H1 (cell line): ENCODE measurements at regions not wholly inside any gene's neighbourhood (a gene's known extent, or its start where the extent isn't known, plus 50 kb on each side); places are given as distances from the start of the nearest gene placed in this dataset.

Experiments
- CTCF ChIA-PET: fragments of 300-600 bp; sonication (Branson Sonifier 250); formaldehyde crosslinking; loops from one replicate; lab custom pipeline; 2021; ENCODE audit not compliant: partially characterized antibody; lab: Charles Lee
- POLR2A ChIA-PET: fragments of 300-600 bp; sonication (Branson Sonifier 250); formaldehyde crosslinking; loops from one replicate; lab custom pipeline; 2021; ENCODE audit warnings: inconsistent platforms; ENCODE audit not compliant: partially characterized antibody; lab: Charles Lee
- DNase-seq, 2 experiments: peaks; one replicate each; pipeline versions ENCODE4 v3.0.0 to v3.0.0-alpha.2; 2010 to 2022; ENCODE audit warnings: low spot score in 2 of 2, low read depth in 1 of 2, mixed read lengths in 1 of 2
- FAIRE-seq: peaks from 2 replicates; lab custom pipeline; 2011; peaks lifted over from hg19 to GRCh38; lab: Jason Lieb, UNC
- H2AFZ ChIP-seq: 2 replicates; pipeline ENCODE4 v1.8.1; 2012; ENCODE audit warnings: low read length, inconsistent platforms
- H2AK5ac ChIP-seq: 2 replicates; pipeline ENCODE4 v1.6.1; 2013; ENCODE audit warnings: low read depth, low read length
- H2BK120ac ChIP-seq: replicated peaks from 2 replicates; pipeline ENCODE3; 2013; ENCODE audit warnings: low read depth, low read length, inconsistent platforms
- H2BK12ac ChIP-seq: 2 replicates; pipeline ENCODE4 v1.6.1; 2013; ENCODE audit warnings: low read depth, low read length
- H2BK15ac ChIP-seq: 2 replicates; pipeline ENCODE4 v1.6.1; 2013; ENCODE audit warnings: low read length
- H2BK20ac ChIP-seq: 2 replicates; pipeline ENCODE4 v1.6.1; 2013; ENCODE audit warnings: low read length
- H2BK5ac ChIP-seq: 2 replicates; pipeline ENCODE4 v1.6.1; 2013; ENCODE audit warnings: low read depth, low read length
- H3K14ac ChIP-seq: 2 replicates; pipeline ENCODE4 v1.6.1; 2013; ENCODE audit warnings: inconsistent platforms; ENCODE audit not compliant: insufficient read length
- H3K18ac ChIP-seq: 2 replicates; pipeline ENCODE4 v1.6.1; 2013; ENCODE audit warnings: low read length; ENCODE audit errors: extremely low read depth
- H3K23ac ChIP-seq: 2 replicates; pipeline ENCODE4 v1.6.1; 2013; ENCODE audit warnings: inconsistent platforms; ENCODE audit not compliant: insufficient read length
- H3K23me2 ChIP-seq: 2 replicates; pipeline ENCODE4 v1.6.1; 2013; ENCODE audit warnings: low read depth, low read length
- H3K27ac ChIP-seq: 2 replicates; pipeline ENCODE4 v1.6.1; 2011; ENCODE audit warnings: low read depth, low read length, inconsistent platforms
- H3K27me3 ChIP-seq, 4 experiments: replicated peaks in 1 of 4; 1 replicate in 1 of 4; 2 replicates in 3 of 4; pipeline versions ENCODE4 v1.6.1 to v1.8.1; 2011 to 2013; ENCODE audit warnings: low read length in 3 of 4, mild to moderate bottlenecking in 3 of 4, inconsistent platforms in 2 of 4, mixed read lengths in 2 of 4, moderate library complexity in 1 of 4; ENCODE audit not compliant: control insufficient read depth in 3 of 4, insufficient read depth in 3 of 4; ENCODE audit errors: extremely low read depth in 1 of 4
- H3K36me3 ChIP-seq, 4 experiments: 2 replicates each; pipeline versions ENCODE4 v1.6.1 to v1.8.1; 2011 to 2013; ENCODE audit warnings: mild to moderate bottlenecking in 4 of 4, low read length in 3 of 4, moderate library complexity in 2 of 4, control low read depth in 1 of 4, inconsistent platforms in 1 of 4; ENCODE audit not compliant: insufficient read depth in 4 of 4, control insufficient read depth in 2 of 4
- H3K4ac ChIP-seq: replicated peaks from 2 replicates; pipeline ENCODE3; 2013; ENCODE audit warnings: low read length, low read depth, mixed read lengths, inconsistent platforms; ENCODE audit not compliant: insufficient read length
- H3K4me1 ChIP-seq, 4 experiments: replicated peaks in 1 of 4; 1 replicate in 1 of 4; 2 replicates in 3 of 4; pipeline versions ENCODE4 v1.6.1 to v1.8.1; 2011 to 2013; ENCODE audit warnings: low read length in 3 of 4, inconsistent platforms in 2 of 4, mixed read lengths in 1 of 4; ENCODE audit not compliant: insufficient read depth in 4 of 4, control insufficient read depth in 3 of 4
- H3K4me2 ChIP-seq, 2 experiments: 2 replicates each; pipeline versions ENCODE4 v1.6.1 to v1.8.1; 2011 to 2013; ENCODE audit warnings: low read depth in 2 of 2, low read length in 2 of 2, control low read depth in 1 of 2, inconsistent platforms in 1 of 2, mild to moderate bottlenecking in 1 of 2; ENCODE audit not compliant: insufficient read depth in 1 of 2
- H3K4me3 ChIP-seq, 4 experiments: fragments of 200-600, 300-600 bp in 1 of 4; sonication (generic), shearing (Covaris generic), sonication (Bioruptor Twin) in 1 of 4; 2 replicates each; pipeline versions ENCODE4 v1.5.1 to v1.8.1; 2011 to 2016; ENCODE audit warnings: low read length in 4 of 4, low read depth in 3 of 4, control low read depth in 2 of 4, inconsistent platforms in 2 of 4, mild to moderate bottlenecking in 2 of 4, mixed read lengths in 1 of 4, moderate library complexity in 1 of 4; ENCODE audit not compliant: insufficient read depth in 2 of 4; ENCODE audit errors: extremely low read depth in 1 of 4
- H3K56ac ChIP-seq: replicated peaks from 2 replicates; pipeline ENCODE3; 2013; ENCODE audit warnings: low read depth, mild to moderate bottlenecking, mixed read lengths, low read length, inconsistent platforms; ENCODE audit not compliant: insufficient read length
- H3K79me1 ChIP-seq: 2 replicates; pipeline ENCODE4 v1.6.1; 2013; ENCODE audit warnings: low read depth, low read length, control low read depth
- H3K79me2 ChIP-seq, 2 experiments: 2 replicates each; pipeline versions ENCODE4 v1.6.1 to v1.8.1; 2012 to 2013; ENCODE audit warnings: low read length in 2 of 2, mild to moderate bottlenecking in 2 of 2, inconsistent platforms in 1 of 2; ENCODE audit not compliant: insufficient read depth in 2 of 2, control insufficient read depth in 1 of 2
- H3K9ac ChIP-seq, 4 experiments: replicated peaks in 1 of 4; 1 replicate in 1 of 4; 2 replicates in 3 of 4; pipeline versions ENCODE4 v1.6.1 to v1.8.1; 2011 to 2013; ENCODE audit warnings: low read depth in 3 of 4, low read length in 3 of 4, control low read depth in 2 of 4, mild to moderate bottlenecking in 2 of 4, moderate library complexity in 2 of 4, inconsistent platforms in 1 of 4; ENCODE audit errors: extremely low read depth in 1 of 4
- H3K9me3 ChIP-seq, 2 experiments: 2 replicates each; pipeline versions ENCODE4 v1.6.1 to v1.8.1; 2012 to 2013; ENCODE audit warnings: mild to moderate bottlenecking in 2 of 2, moderate library complexity in 2 of 2, control low read depth in 1 of 2, inconsistent platforms in 1 of 2, low read depth in 1 of 2, low read length in 1 of 2, mixed read lengths in 1 of 2; ENCODE audit not compliant: insufficient read depth in 2 of 2
- H4K20me1 ChIP-seq, 2 experiments: replicated peaks in 1 of 2; 2 replicates each; pipeline versions ENCODE3 to v1.8.1; 2011 to 2013; ENCODE audit warnings: inconsistent platforms in 2 of 2, low read length in 2 of 2, mild to moderate bottlenecking in 1 of 2; ENCODE audit not compliant: insufficient read depth in 2 of 2, control insufficient read depth in 1 of 2
- H4K5ac ChIP-seq: 2 replicates; pipeline ENCODE4 v1.6.1; 2013; ENCODE audit warnings: low read length, low read depth, mixed read lengths, inconsistent platforms; ENCODE audit not compliant: insufficient read length
- H4K8ac ChIP-seq: 2 replicates; pipeline ENCODE4 v1.8.0; 2013; ENCODE audit warnings: mild to moderate bottlenecking, moderate library complexity, low read length, inconsistent platforms; ENCODE audit not compliant: insufficient read depth; ENCODE audit errors: extremely low read depth
- H4K91ac ChIP-seq: replicated peaks from 2 replicates; pipeline ENCODE3; 2013; ENCODE audit warnings: low read length, mixed read lengths, inconsistent platforms; ENCODE audit not compliant: insufficient read length
- CHD1 ChIP-seq: IDR thresholded peaks from 2 replicates; pipeline ENCODE4 v1.6.1; 2012; ENCODE audit warnings: low read depth, low read length, improper control_type of control experiment
- POLR2A ChIP-seq, 2 experiments: IDR thresholded peaks; 1 replicate in 1 of 2; 2 replicates in 1 of 2; pipeline ENCODE4 v1.6.1; 2011; ENCODE audit warnings: low read depth in 2 of 2, low read length in 2 of 2, mild to moderate bottlenecking in 2 of 2; ENCODE audit errors: control extremely low read depth in 1 of 2
- RFX5 ChIP-seq: IDR thresholded peaks from 2 replicates; pipeline ENCODE4 v1.6.1; 2011; ENCODE audit warnings: low read depth, low read length, improper control_type of control experiment, borderline replicate concordance
- RNF2 ChIP-seq: fragments of 200-900, 300-1000 bp; sonication (generic); IDR thresholded peaks from 2 replicates; pipeline ENCODE4 v1.7.1; 2016; ENCODE audit warnings: borderline replicate concordance, low read depth, mild to moderate bottlenecking, antibody characterized with exemption, low read length; ENCODE audit not compliant: poor library complexity, severe bottlenecking; ENCODE audit errors: missing control alignments
- WGBS, 2 experiments: shearing (Covaris generic) in 1 of 2; methylation state at CpG; one replicate each; pipeline versions ENCODE4 v1.1.6 to v1.1.7; 2013 to 2015; ENCODE audit warnings: low lambda C conversion rate in 2 of 2, mixed read lengths in 2 of 2, inconsistent platforms in 1 of 2, low coverage in 1 of 2, missing lambda C conversion rate in 1 of 2; ENCODE audit not compliant: insufficient replicate concordance in 2 of 2, insufficient coverage in 1 of 2, insufficient read length in 1 of 2; ENCODE audit errors: extremely low coverage in 1 of 2, missing lambda C conversion rate in 1 of 2; 5-methylcytosine and 5-hydroxymethylcytosine counted together

DNA sequence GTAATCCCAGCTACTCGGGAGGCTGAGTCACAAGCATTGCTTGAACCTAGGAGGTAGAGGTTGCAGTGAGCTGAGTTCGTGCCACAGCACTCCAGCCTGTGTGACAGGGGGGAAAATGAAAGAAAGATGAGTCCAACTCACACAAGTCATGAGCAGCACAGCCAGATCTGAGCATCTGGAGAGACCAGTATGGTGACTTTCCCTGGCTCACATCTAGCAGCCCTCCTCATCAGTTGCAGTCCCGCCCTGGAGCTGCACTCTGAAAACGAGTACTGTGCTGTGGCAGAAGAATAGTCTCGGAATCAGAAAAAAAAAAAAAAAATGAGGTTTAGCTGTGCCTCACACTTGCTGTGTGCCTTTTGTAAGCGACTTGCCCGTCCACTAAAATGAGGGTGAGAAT lies 74.4 kb upstream of the TRIB2 start:
- H2BK120ac ChIP-seq: no peak overlapping the region
- H3K18ac ChIP-seq: no peak overlapping the region
- 96% methylated on average over 7 of the region's 7 CpGs; no CpG with 5 or more reads in 1 of the 2 experiments for WGBS, 2 experiments
- H3K4me1 ChIP-seq: no peaks in the 10 kb centered on the region
- no peak overlapping the region for H2BK20ac ChIP-seq
- DNase-seq (no peak), FAIRE-seq (no peak)
- no peak overlapping the region for H3K23ac ChIP-seq
- ChIA-PET POLR2A (no interaction called here), CTCF (interaction anchor here (0.6 to 1.8 kb wide), 3 partner anchors 15 to 1629 kb away, joined by 3 to 4 read pairs (median 3); no protein-coding TSS in a partner anchor)
- H2BK5ac ChIP-seq: no peak overlapping the region
- H2BK15ac ChIP-seq: no peak overlapping the region
- no peak for TF ChIP-seq RFX5
- no peak for TF ChIP-seq RNF2
- no peak for TF ChIP-seq CHD1
- TF ChIP-seq POLR2A (IDR thresholded peaks at IDR 0.05; ENCODE audit: control extremely low read depth in 1 of 2, low read depth in 2 of 2, low read length in 2 of 2): no peak
- H3K79me1 ChIP-seq: no peaks in the 10 kb centered on the region
- H4K5ac ChIP-seq: no peak overlapping the region
- H3K23me2 ChIP-seq: no peaks in the 10 kb centered on the region
- no peak overlapping the region for H3K4me2 ChIP-seq
- no peak overlapping the region for H4K91ac ChIP-seq
- no peak overlapping the region for H3K9ac ChIP-seq
- H3K79me2 ChIP-seq: no peaks in the 10 kb centered on the region
- no peak overlapping the region for H3K14ac ChIP-seq
- H2BK12ac ChIP-seq: no peak overlapping the region
- H2AFZ ChIP-seq: no peak overlapping the region
- no peak overlapping the region for H2AK5ac ChIP-seq
- H3K4me3 ChIP-seq: no peak overlapping the region
- H3K9me3 ChIP-seq: peaks cover 7% of the 10 kb centered on the region in 2 experiments; a peak in 2 of 4 replicates
- H3K27me3 ChIP-seq: no peaks in the 10 kb centered on the region
- no peak overlapping the region for H4K8ac ChIP-seq
- no peak overlapping the region for H3K4ac ChIP-seq
- no peaks in the 10 kb centered on the region for H4K20me1 ChIP-seq
- H3K56ac ChIP-seq: no peak overlapping the region
- no peak overlapping the region for H3K27ac ChIP-seq
- no peaks in the 10 kb centered on the region for H3K36me3 ChIP-seq
